ENCODE measurements at regions not wholly inside any gene's neighbourhood (a gene's known extent, or its start where the extent isn't known, plus 50 kb on each side); places are given as distances from the start of the nearest gene placed in this dataset.
A peak's percentile ranks its signal among the peaks of the same experiment; 100 is the strongest.

DNA sequence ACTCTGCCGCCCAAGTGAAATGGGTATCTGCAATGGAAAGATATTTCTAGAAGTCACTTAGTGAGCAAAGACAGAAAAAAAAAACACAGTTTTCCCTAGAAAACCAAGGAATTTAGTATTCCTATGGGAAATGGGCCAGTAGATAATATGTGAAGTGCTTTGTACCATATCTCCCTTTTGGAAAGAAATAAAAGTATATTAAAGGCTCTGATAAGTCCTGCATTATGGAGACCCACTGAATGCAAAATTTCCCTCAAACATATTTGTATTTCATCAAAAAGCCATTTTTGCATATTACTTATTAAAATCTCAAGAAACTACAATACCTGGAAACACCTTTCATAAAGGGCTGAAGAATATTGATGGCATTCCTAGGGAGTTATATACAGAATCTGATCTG is 51.6 kb upstream of the DYNLRB2 start:
- DNase-seq (ENCODE audit: low spot score) = no peak

DNA sequence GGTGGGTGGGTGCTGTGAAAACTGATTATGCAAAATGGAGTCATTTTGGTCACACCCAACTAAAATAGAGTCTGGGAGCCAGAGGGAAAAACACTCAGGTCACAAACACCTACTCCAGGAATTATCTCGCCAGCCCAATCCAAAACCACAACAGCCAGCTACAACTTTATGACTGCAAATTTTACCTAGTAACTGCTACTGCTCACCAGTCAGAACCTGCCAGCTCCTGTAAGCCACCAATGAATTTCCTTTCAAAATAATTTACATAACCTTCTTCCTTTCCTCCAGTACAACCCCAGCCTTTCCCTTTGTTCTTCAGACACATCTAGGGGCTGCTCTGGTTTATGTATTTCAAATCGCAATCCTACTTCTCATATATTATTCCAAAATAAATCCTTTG is 52.6 kb upstream of the DYNLRB2 start:
- DNase-seq (ENCODE audit: low spot score) = no peak

DNA sequence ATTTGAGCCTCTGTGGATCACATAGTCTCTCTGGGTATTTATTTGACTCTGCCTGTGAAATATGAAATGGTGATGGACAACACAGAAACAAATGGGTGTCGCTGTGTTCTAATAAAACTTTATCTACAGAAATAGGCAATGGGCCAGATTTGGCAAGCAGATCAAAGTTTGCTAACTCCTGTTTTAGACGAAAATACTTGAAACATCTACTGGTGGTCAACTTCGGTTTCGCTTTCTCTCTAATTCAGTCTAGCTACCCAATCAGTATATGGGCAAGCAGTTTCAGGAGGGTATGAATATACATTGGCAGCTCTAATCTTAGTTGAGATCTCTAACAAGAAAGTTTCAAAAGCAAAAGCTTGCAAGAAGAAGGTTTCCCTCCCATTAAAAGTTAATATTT is 60.1 kb upstream of the DYNLRB2 start:
- no peak for DNase-seq (ENCODE audit: low spot score)

DNA sequence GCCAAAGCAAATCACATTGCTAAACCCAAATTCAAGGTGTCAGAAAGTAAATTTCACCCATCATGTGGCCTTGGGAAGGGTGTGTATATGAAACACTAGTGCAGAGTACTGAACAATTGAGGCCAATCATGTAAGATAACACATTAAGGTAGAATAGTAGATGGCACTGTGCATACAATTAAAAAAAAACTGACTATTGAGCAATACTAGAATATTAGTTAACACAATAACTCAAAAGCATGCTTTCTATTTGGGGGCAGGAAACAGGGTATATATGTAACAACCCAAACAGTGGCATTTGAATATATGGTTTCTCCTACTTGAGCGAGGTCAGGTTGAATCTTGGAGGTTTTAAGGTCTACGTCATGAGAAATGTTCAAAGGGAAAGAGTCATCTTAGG is 63.0 kb upstream of the DYNLRB2 start:
- no peak for DNase-seq (ENCODE audit: low spot score)

DNA sequence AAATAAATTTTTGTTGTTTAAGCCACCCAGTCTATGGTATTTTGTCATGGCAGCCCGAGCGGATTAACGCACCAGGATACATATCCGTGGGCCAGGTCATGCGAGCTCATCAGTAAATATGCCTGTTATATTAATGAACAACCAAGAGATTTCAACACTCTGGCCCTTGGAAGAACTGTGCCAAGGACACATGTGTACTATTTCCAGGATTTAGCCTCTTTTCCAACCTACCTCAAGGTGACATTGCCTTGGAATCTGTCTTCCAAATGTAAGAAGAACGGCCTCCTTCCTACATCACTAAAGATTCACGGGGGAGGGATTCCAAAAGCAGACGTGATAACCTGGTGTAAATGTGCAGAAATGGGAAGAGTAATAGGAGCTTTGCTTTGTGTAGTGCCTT is 72.8 kb upstream of the DYNLRB2 start:
- DNase-seq (ENCODE audit: low spot score) = no peak

DNA sequence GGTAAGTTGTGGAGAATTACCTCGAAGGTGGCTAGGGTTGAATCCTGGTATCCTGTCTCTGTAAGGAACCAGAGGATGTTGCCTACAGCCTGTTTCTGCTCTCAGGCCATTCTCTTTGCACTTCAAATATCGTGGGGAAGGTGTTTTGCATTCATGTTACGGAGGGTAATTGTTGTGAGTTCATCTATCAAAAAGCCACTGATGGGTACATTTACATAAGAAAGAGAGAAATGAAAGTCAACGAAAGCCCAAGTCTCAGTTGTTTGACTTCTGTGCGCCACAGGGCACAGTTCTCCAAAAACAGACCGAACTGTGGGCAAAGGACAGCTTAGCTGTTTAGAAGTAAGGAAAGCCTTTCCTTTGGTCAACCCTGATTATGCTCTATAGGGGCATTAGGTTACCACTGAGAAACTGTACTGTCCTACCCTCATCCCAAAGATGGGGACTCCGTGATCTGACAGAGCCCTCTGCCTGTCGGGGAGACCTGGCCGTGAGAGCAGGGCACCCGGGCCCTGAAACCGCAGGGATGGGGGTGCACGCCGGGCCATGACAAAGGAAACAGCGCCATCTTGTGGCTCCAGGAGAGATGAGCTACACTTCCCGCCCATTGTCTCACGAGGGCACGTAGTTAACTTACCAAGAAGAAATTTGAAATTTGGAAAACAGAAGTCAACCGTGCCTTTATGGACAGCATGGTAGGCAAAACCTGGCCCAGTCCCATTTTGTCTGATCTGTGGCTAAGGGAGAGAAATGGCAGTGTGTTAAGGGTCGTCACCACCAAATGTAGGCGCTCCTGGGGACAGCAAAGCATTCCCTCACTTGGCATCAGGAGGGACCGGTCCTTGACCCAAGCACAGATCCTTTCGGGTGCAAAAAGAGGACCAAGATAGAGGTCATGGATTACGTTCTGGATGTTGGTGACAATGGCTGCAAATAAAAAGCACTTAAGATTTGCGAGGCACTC is 74.5 kb upstream of the DYNLRB2 start:
- DNase-seq (ENCODE audit: low spot score) = peak; percentile 61

DNA sequence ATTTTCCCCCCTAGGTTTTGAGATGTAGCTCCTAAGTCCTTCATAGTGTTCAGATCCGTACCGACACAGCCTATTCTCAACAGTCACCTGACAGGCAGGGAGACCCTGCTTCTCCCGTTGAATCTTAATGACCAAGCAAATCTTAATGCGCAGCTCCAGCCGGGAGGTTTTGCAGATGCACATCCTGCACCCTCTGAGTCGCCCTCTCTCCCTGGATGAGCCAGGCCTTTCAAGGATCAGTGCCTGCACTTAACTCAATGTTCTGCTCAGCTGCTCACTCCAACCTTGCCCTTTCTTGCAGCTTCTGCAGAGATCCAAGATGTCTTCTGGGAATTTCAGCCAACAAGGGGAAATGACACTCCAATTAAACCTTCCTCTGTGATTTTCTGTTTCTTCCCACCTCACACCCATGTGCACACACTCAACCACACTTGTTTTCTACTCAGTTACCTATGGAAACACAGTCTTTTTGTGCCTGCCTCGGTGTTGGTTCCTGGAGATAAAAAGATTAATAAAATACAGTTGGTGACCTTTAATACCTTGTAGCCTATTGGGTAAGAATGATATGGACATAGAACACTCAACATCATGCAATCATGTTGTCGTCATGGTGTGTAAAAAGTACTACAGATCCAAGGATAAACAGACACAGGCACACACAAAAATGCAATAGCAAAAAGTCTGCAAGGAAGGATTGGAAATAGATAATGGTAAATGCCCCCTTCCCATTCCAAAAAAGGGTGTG is 76.9 kb upstream of the DYNLRB2 start:
- DNase-seq (ENCODE audit: low spot score) = peak; percentile 11

DNA sequence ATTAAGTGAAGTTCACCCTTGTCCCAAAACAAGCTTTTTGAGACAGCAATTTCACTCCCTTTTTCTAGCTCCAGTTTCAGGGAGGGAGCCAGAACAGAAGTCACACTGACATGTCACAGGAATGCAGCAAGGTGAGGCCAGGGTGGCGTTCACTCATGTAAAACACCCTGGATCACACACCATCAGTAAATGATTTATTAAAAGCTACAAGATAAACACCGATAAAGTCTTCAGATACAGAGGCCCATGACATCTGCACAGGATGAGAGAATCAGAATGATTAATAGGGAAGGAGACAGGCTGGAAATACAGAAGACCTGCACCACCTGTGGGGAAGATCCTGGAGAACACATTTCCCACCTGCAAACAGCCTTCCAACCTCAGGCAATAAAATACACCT is 77.5 kb upstream of the DYNLRB2 start:
- peak; percentile 28 for DNase-seq (ENCODE audit: low spot score)

DNA sequence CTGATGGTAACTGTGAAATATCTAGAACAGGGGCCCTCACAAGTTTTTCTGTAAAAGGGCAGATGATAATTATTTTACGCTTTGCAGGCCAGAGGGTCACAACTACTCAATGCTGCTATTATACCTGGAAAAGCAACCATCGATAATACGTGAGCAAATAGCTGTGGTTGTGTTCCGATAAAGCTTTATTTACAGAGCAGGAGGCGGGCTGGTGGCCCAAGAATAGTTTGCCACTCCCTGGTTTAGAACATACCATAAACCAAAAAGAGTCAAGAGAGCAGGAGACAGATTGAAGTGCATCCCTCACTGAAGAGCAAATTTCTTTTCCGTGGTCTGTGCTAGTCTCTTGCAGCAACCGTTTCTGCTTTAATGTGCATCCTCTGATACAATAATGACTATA is 77.9 kb upstream of the DYNLRB2 start:
- peak; percentile 27 for DNase-seq (ENCODE audit: low spot score)

DNA sequence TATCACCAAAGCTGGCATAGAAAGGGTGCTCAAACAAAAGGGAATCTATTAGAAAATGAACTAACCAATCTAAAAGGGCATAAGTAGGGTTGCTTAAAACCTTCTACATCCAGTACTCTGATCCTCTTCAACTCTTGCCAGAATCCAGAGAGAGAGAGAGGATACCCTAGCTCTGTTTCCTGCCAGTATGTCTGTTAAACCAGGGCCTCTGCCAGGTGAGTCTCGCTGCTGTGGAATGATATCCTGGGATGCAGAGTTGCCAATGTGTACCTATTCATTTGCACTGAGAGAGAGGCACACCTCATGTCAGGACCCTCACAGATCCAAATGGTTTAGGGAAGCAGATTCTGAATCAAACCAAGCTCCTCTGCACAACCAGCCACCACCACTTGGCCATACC is 79.8 kb upstream of the DYNLRB2 start:
- DNase-seq (ENCODE audit: low spot score) = no peak

DNA sequence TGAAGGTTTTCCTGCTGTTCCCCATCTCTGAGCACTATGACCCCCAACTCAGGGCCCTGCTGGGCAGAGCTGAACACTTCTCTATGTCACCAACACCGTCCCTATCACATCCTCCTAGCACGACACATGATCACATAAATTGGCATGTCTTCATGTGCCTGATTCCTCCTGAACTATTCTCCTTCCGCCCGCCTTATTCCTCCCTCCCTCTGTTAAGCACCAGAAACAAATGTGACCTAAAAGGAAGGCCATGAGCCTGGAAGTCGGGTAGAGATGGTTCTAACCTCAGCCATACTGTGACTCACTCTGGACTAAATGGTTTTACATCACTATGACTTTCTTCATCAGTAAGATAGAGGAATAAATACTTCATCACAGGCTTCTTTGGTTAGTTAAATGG is 80.8 kb upstream of the DYNLRB2 start:
- no peak for DNase-seq (ENCODE audit: low spot score)

DNA sequence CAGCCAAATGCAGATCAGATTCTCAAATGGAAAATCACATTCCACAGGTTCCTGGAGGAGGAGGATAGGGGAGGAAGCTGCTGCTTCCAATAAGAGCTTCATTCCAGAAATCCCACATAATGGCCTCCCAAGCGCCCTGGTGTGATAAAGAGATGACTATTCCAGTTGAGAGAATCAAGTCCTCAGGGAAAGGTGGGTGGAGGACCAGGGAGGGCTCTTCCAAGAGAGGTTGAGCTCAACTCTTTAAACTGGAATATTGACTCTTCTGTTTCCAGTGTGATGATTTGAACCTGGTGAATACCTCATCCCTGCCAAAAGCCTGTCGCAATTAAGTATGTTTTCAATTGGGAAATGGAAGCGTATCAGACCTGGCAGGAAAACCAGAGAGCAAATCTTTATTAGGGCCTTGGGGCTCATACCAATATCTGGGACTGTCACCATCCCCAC is 81.4 kb upstream of the DYNLRB2 start:
- DNase-seq (ENCODE audit: low spot score) = no peak

DNA sequence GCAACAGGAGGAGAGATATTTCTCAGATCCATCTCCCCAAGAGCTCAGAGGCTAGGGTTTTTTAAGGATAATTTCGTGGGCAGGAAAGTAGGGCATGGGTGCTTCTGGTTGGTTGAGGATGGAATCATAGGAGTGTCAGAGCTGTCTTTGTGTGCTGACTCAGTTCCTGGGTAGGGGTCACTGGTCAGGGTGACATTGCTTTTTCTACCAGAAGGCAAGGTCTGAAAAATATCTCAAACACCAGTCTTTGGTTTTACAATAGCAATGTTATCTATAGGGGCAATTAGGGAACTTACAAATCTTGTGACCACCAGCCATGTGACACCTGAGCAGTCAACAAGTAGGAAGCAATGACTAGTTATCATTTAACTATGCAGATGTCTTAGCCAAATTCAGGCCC is 82.9 kb upstream of the DYNLRB2 start:
- DNase-seq (ENCODE audit: low spot score) = no peak

DNA sequence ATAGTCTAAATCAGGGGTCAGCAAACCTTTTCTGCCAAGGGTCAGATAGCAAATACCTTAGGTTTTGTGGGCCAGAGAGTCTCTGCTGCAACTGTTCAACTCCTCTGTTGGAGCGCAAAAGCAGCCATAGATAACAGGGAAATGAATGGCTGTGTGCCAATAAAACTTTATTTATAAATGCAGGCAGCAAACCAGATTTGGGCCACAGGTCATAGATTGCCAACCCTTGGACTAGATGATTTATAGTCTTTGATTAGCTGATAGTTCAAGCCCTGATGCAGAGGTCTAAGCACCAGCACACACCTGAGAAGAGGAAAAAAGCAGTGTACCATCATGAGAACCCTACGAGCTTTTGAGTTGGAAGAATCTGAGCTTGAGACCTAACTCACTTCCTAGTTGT is 86.0 kb upstream of the DYNLRB2 start:
- DNase-seq (ENCODE audit: low spot score) = no peak

DNA sequence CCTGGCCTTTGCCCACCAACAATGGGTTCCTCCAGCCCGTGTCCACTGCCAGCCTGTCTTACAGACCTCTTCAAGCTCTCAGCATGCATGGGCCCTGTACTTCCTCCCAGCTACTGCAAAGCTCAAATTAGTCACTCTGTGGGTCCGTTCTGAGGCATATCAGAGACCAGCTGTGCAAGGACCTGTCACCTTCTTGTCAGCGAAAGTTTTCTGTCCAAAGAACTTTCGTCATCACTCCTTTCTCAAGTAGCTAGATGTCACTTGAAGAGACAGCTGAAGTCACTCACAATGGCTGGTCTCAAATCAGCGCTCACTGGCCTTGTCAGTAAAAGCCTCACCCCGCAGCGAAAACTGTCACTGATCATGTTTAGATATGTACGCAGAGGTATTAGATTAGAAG is 91.4 kb upstream of the DYNLRB2 start:
- DNase-seq (ENCODE audit: low spot score) = no peak

DNA sequence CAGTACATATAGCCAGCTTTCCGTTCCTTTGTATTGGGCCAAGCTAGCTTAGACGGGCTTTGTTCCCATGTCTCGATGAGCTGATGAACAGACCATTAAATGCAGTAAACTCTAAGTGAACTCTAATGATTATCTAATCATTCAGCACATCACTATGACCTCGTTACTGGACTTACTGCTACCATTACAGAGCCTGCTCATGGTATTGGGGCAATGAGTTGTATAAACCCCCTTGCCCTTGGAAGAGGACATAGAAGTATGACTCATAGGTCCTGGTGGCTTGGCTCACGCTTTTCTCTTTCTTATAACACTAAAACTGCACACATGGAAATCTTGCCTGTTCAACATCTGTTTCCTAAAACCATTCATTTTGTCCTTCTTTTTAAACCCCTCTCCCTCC is 93.6 kb upstream of the DYNLRB2 start:
- no peak for DNase-seq (ENCODE audit: low spot score)

DNA sequence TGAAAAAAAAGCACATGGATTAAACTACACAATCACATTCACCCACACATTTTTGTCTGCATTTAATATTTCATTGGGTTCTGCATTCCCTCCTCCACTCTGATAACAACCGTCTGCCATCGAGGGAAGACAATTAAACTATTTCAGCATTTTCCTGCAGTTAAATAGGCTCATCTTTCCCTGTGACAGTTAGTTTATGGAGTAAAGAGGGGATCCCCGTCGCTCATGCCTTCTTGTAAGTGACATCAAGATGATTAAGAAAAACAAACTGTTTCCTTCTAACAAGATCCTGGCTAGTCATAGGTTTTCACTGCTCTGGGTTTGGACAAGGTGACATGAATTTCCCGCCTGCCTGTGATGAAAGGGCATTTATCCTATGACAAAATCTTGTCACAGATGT is 98.0 kb upstream of the DYNLRB2 start:
- no peak for DNase-seq (ENCODE audit: low spot score)

DNA sequence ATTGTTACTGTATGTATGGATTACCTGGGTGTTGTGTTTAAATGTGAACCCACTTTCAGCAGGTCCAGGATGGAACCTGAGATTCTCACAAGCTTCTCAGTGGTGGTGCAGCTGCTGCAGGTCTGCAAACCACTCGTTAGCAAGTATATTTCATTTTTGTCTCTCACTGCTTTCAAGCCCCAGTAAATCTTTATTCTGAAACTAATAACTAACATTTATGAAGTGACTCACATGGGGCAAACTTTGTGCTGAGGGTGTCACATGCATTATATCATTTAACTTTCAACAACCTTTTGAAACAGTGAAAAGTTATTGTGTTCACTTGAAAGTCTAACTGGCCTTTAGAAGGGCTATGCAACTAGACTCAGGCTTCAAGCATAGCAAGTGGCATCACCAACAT is 98.9 kb upstream of the DYNLRB2 start:
- no peak for DNase-seq (ENCODE audit: low spot score)

DNA sequence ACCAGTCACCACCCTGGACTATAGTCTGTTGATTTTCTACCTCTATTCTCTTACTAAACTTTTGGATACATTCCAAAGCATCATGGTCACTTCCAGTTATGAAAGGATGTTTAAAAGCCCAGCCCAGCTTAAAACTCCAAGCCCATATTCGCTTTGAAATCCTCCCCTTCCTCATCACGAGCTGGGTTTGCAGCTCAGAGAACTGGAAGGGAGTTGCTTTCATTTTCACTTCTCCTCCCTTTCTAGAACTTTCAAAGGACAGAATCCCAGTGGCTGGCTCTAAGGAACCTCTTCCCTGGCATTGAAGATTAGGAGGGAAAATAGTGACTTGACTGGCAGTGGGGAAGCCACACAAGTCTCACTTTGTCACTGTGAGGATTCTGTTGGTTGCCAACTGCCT is 100.1 kb upstream of the DYNLRB2 start:
- no peak for DNase-seq (ENCODE audit: low spot score)

DNA sequence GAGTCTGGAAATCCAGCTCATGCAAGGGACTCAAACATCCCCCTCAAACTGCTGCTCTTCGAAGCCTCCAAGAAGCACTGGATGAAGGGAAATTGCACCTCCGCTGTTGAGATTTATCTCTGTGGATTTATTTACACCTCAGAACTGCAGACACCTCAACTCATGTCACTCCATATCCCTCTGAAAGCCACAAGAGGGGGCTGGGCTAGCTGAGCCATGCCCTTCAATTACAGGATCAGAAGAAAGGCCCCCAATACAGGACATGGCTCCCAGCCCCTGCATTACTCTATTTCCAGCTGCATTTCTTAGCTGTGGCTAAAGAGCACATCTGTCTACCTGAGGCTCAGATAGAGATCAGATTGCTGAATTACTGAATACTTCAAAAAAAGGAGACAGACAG is 103.1 kb upstream of the DYNLRB2 start:
- DNase-seq (ENCODE audit: low spot score) = no peak

DNA sequence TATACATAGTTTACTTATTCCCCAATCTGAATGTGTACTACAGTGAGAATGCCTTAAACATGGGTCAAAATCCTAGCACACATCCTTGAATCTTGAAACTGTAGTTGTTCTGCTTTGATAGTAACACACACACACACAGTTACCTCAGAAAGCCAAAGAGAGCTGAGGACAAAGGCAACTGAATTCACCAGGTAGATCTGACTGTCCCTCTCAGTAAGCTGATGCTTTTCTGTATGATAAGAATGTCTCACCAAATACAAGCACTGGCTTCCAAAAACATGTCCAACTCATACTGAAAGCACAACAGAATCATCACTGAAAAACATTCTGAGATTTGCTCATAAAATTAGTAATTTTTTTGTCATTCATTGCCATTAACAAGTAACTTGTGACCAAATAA is 104.3 kb upstream of the DYNLRB2 start:
- no peak for DNase-seq (ENCODE audit: low spot score)

DNA sequence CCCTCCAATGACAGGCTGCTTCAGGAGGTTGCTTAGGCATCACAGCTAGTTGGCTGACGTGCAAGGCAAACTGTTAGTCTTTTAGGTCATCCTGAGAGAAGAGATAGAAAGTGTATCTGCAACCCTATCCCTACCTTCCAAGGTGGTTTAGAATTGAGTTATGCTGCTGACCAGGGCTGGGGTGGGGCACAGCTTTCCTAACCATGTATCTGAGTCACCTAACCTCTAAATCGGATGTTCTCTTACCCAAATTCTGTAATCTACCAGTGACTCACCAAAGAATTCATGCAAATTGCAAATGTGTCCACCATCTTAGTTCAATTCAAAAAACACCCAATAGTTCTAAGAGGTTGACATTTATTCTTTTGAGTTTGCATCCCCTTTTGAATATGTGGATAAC is 107.2 kb upstream of the DYNLRB2 start:
- DNase-seq (ENCODE audit: low spot score) = no peak

DNA sequence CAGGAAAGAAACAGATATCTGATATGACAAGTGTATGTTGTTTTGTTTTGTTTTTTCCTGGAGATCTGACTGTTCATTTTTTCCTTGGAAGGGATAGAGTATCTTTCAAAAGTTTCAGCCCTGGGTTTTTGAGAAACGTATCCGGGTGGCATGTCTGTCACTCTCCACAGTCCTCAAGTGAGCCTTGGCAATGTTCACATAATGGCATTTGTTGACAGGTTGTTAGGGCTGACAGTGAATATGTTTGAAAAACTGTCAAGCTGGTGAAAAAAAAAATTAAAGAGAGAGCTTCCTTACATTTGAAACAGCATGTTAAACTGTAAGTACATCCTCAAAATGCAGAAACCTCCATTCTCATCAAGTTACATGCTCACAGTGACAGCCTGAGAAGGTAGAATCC is 113.0 kb upstream of the DYNLRB2 start:
- DNase-seq (ENCODE audit: low spot score) = no peak

All from HuH-7.5 (cell line).